ENCODE measurements at regions not wholly inside any gene's neighbourhood (a gene's known extent, or its start where the extent isn't known, plus 50 kb on each side); places are given as distances from the start of the nearest gene placed in this dataset.

- Histone ChIP-seq H3K36me3 (ENCODE audit: control insufficient read depth, insufficient read depth, low read length) (no peaks in the 10 kb centered on the region), H3K4me1 (ENCODE audit: control insufficient read depth, insufficient read depth, low read length) (peaks cover 2% of the 10 kb centered on the region), H3K9ac (ENCODE audit: low read depth, low read length) (no peak overlapping the region), H3K4me3 (ENCODE audit: low read depth, low read length) (no peak overlapping the region), H3K9me3 (ENCODE audit: control insufficient read depth, insufficient read depth, low read length) (no peaks in the 10 kb centered on the region), H3K27me3 (ENCODE audit: control insufficient read depth, insufficient read depth, low read length) (no peaks in the 10 kb centered on the region)
These were observed 69.4 kb upstream of the GATB start for GRCh38 chr4:151830168-151830567.

DNA sequence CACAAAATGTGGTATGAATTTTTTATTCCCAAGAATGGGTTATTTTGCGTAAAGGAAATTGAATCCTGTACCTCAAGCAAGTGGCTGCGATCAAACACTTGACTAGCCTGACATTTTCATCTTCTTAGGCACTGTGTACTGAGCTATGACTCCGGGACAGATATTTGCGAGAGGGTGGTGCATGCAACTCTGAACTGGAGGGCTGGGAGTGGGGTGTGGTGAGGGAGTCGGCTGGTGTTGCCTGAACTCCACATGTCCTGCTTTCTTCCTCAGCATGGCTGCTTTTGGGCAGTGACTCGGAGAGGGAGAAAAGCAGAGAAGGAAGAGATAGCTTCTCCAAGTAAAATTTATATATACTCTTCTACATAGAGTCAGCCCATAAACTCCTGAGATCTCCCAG lies 68.5 kb upstream of the GATB start:
- H3K9me3 ChIP-seq (ENCODE audit: control insufficient read depth, insufficient read depth, low read length), result no peaks in the 10 kb centered on the region
- peaks cover 2% of the 10 kb centered on the region for H3K4me1 ChIP-seq (ENCODE audit: control insufficient read depth, insufficient read depth, low read length)
- H3K36me3 ChIP-seq (ENCODE audit: control insufficient read depth, insufficient read depth, low read length), result no peaks in the 10 kb centered on the region
- H3K4me3 ChIP-seq (ENCODE audit: low read depth, low read length), result no peak overlapping the region
- H3K9ac ChIP-seq (ENCODE audit: low read depth, low read length), result no peak overlapping the region
- H3K27me3 ChIP-seq (ENCODE audit: control insufficient read depth, insufficient read depth, low read length), result no peaks in the 10 kb centered on the region

DNA sequence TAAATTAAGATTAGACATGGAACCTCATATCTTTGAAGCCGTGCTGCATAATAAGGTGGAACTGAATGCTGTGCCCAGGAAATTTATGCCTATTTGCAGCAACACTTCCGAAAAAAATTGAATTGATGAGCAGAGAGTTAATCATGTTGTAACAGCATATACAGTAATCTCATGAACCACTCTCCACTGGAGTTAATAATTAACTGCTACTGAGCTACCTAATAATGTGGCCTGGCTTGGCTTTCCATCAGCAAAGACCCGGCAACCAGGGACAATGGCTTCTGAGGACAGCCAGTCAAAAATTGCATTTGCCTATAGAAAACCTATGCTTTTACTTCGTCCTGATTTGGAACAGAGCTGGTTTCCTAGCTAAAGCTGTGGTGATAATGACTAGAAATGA lies 63.8 kb upstream of the GATB start:
- H3K4me3 ChIP-seq (ENCODE audit: low read depth, low read length), result no peak overlapping the region
- H3K9ac ChIP-seq (ENCODE audit: low read depth, low read length), result no peak overlapping the region
- no peaks in the 10 kb centered on the region for H3K36me3 ChIP-seq (ENCODE audit: control insufficient read depth, insufficient read depth, low read length)
- no peaks in the 10 kb centered on the region for H3K27me3 ChIP-seq (ENCODE audit: control insufficient read depth, insufficient read depth, low read length)
- no peaks in the 10 kb centered on the region for H3K9me3 ChIP-seq (ENCODE audit: control insufficient read depth, insufficient read depth, low read length)
- no peaks in the 10 kb centered on the region for H3K4me1 ChIP-seq (ENCODE audit: control insufficient read depth, insufficient read depth, low read length)

DNA sequence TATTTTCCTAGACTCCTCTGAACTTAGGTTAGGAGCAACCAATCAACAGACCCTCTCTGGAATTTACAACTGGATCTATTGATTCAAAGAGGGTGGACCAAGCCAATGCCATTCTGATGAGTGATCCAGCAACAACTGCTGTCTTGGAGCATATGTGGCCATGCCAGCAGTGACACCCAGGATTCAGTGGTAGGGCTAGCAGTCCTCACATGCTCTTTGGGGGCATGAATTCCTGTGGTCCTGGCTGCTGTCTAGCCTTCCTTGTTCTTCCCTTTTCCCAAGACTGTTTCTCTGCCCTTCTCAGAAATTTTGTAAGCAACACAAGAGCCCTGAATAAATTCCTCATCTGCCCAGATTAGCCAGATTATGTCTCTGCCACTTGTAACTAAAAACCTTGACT lies 61.5 kb upstream of the GATB start:
- Histone ChIP-seq H3K27me3 (ENCODE audit: control insufficient read depth, insufficient read depth, low read length) (no peaks in the 10 kb centered on the region), H3K9ac (ENCODE audit: low read depth, low read length) (no peak overlapping the region), H3K4me1 (ENCODE audit: control insufficient read depth, insufficient read depth, low read length) (no peaks in the 10 kb centered on the region), H3K36me3 (ENCODE audit: control insufficient read depth, insufficient read depth, low read length) (no peaks in the 10 kb centered on the region), H3K4me3 (ENCODE audit: low read depth, low read length) (no peak overlapping the region), H3K9me3 (ENCODE audit: control insufficient read depth, insufficient read depth, low read length) (no peaks in the 10 kb centered on the region)

DNA sequence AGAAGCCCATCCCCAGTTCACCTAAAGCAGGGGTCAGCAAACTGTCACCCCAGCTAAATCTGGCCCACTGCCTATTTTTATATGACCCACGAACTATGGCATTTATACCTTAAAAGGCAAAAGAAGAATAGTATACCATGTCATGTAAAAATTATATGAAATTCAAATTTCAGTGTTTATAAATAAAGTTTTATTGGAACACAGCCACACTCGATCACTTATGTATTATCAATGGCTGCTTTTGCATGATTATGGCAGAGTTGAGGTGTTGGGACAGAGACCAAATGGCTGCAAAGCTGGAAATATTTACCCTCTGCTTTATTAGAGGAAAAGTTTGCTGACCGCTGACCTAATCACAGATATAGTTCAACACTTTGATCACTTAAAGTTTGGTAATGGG lies 59.2 kb upstream of the GATB start:
- Histone ChIP-seq H3K27me3 (ENCODE audit: control insufficient read depth, insufficient read depth, low read length) (no peaks in the 10 kb centered on the region), H3K9me3 (ENCODE audit: control insufficient read depth, insufficient read depth, low read length) (no peaks in the 10 kb centered on the region), H3K4me3 (ENCODE audit: low read depth, low read length) (no peak overlapping the region), H3K4me1 (ENCODE audit: control insufficient read depth, insufficient read depth, low read length) (no peaks in the 10 kb centered on the region), H3K9ac (ENCODE audit: low read depth, low read length) (no peak overlapping the region), H3K36me3 (ENCODE audit: control insufficient read depth, insufficient read depth, low read length) (no peaks in the 10 kb centered on the region)

DNA sequence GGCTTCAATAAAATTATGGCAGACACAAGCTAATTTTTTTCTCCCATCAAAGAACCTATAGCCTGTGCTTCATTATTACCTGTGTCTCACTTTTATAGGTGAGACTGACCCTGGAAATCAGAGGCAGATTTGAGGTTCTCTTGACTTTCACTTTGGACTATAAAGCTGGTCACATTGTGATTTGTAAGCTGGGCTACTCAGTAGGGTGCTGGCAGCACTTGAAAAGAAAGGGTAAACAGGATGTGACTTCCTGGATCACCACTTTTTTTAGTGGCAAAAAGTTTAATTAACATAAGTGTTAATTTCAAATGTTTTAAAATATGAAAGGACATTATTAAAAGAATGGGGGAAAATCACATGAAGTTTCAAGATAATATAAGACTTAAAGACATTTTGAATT lies 50.6 kb upstream of the GATB start:
- Histone ChIP-seq H3K9me3 (ENCODE audit: control insufficient read depth, insufficient read depth, low read length) (no peaks in the 10 kb centered on the region), H3K4me1 (ENCODE audit: control insufficient read depth, insufficient read depth, low read length) (peaks cover 14% of the 10 kb centered on the region), H3K27me3 (ENCODE audit: control insufficient read depth, insufficient read depth, low read length) (no peaks in the 10 kb centered on the region), H3K9ac (ENCODE audit: low read depth, low read length) (no peak overlapping the region), H3K4me3 (ENCODE audit: low read depth, low read length) (no peak overlapping the region), H3K36me3 (ENCODE audit: control insufficient read depth, insufficient read depth, low read length) (no peaks in the 10 kb centered on the region)
